Hepatocyte (in vitro differentiated cells): ENCODE measurements at regions not wholly inside any gene's neighbourhood (a gene's known extent, or its start where the extent isn't known, plus 50 kb on each side); places are given as distances from the start of the nearest gene placed in this dataset.

Experiments used
- DNase-seq: peaks from one replicate; pipeline ENCODE4 v3.0.0-alpha.2; 2016; ENCODE audit warnings: low spot score
- H2AFZ ChIP-seq: fragments of 200-600 bp; sonication (generic); 2 replicates; pipeline ENCODE4 v1.6.0; 2016; ENCODE audit warnings: antibody characterized with exemption, mild to moderate bottlenecking
- H3K27ac ChIP-seq: fragments of 200-600 bp; sonication (generic); 2 replicates; pipeline ENCODE4 v1.5.1; 2016; ENCODE audit warnings: mild to moderate bottlenecking
- H3K27me3 ChIP-seq: fragments of 200-600 bp; sonication (generic); 2 replicates; pipeline ENCODE4 v1.6.1; 2016
- H3K36me3 ChIP-seq: fragments of 200-600 bp; sonication (generic); replicated peaks from 2 replicates; pipeline ENCODE4 v1.5.1; 2016; ENCODE audit warnings: low read depth; ENCODE audit not compliant: insufficient read depth
- H3K4me1 ChIP-seq: fragments of 200-600 bp; sonication (generic); 2 replicates; pipeline ENCODE4 v1.5.1; 2016; ENCODE audit warnings: mild to moderate bottlenecking, moderate library complexity; ENCODE audit not compliant: insufficient read depth
- H3K4me2 ChIP-seq: fragments of 200-600 bp; sonication (generic); 2 replicates; pipeline ENCODE4 v1.6.0; 2016
- H3K4me3 ChIP-seq: fragments of 200-600 bp; sonication (generic); 2 replicates; pipeline ENCODE4 v1.5.1; 2016; ENCODE audit warnings: mild to moderate bottlenecking
- H3K79me2 ChIP-seq: fragments of 200-600 bp; sonication (generic); 2 replicates; pipeline ENCODE4 v1.6.0; 2017; ENCODE audit warnings: mild to moderate bottlenecking
- H3K9me2 ChIP-seq: fragments of 200-600 bp; sonication (generic); replicated peaks from 2 replicates; pipeline ENCODE4 v1.6.0; 2017; ENCODE audit warnings: mild to moderate bottlenecking; ENCODE audit not compliant: insufficient read depth
- H3K9me3 ChIP-seq: fragments of 200-600 bp; sonication (generic); 2 replicates; pipeline ENCODE4 v1.5.1; 2016; ENCODE audit warnings: low read depth, mild to moderate bottlenecking
- H4K20me1 ChIP-seq: fragments of 200-600 bp; sonication (generic); 2 replicates; pipeline ENCODE4 v1.6.0; 2016; ENCODE audit warnings: mild to moderate bottlenecking; ENCODE audit not compliant: insufficient read depth, poor library complexity, severe bottlenecking
- CTCF ChIP-seq: fragments of 200-600 bp; sonication (generic); IDR thresholded peaks from 2 replicates; pipeline ENCODE4 v1.5.1; 2016; ENCODE audit warnings: antibody characterized with exemption, mild to moderate bottlenecking; ENCODE audit not compliant: poor library complexity
- EZH2 ChIP-seq: fragments of 200-600 bp; sonication (generic); IDR thresholded peaks from 2 replicates; pipeline ENCODE4 v1.6.1; 2016; ENCODE audit warnings: antibody characterized with exemption, mild to moderate bottlenecking, borderline replicate concordance
- EZH2phosphoT487 ChIP-seq: fragments of 200-600 bp; sonication (generic); IDR thresholded peaks from one replicate; pipeline ENCODE4 v1.6.1; 2018; ENCODE audit warnings: antibody characterized with exemption, mild to moderate bottlenecking, low read depth, moderate library complexity; ENCODE audit not compliant: unreplicated experiment, severe bottlenecking
- WGBS: methylation state at CpG from one replicate; pipeline ENCODE4 v1.1.6; 2016; ENCODE audit warnings: low lambda C conversion rate; ENCODE audit errors: missing lambda C conversion rate; 5-methylcytosine and 5-hydroxymethylcytosine counted together

- no peaks in the 10 kb centered on the region for H3K4me1 ChIP-seq
- 89% methylated on average over 7 of the region's 7 CpGs for WGBS
- no peak overlapping the region for H3K27ac ChIP-seq
- no peaks in the 10 kb centered on the region for H3K9me3 ChIP-seq
- no peak overlapping the region for H2AFZ ChIP-seq
- peaks cover 28% of the 10 kb centered on the region for H3K27me3 ChIP-seq
- H4K20me1 ChIP-seq = no peaks in the 10 kb centered on the region
- no peak overlapping the region for H3K4me3 ChIP-seq
- no peaks in the 10 kb centered on the region for H3K79me2 ChIP-seq
- H3K9me2 ChIP-seq = no peaks in the 10 kb centered on the region
- H3K36me3 ChIP-seq = no peaks in the 10 kb centered on the region
- H3K4me2 ChIP-seq = no peak overlapping the region
- no peak for DNase-seq
- TF ChIP-seq CTCF = no peak
- no peak for TF ChIP-seq EZH2
- no peak for TF ChIP-seq EZH2phosphoT487
These were observed 89.0 kb upstream of the CDH4 start for GRCh38 chr20:61163031-61163430.

GRCh38 chr20:61166324-61166723, 85.7 kb upstream of the CDH4 start:
- Histone ChIP-seq H3K27ac (no peak overlapping the region), H3K9me2 (no peaks in the 10 kb centered on the region), H3K27me3 (peaks cover 41% of the 10 kb centered on the region), H3K36me3 (no peaks in the 10 kb centered on the region), H3K4me2 (no peak overlapping the region), H4K20me1 (no peaks in the 10 kb centered on the region), H3K4me1 (no peaks in the 10 kb centered on the region), H2AFZ (no peak overlapping the region), H3K9me3 (no peaks in the 10 kb centered on the region), H3K79me2 (no peaks in the 10 kb centered on the region), H3K4me3 (no peak overlapping the region)
- no peak for DNase-seq
- WGBS = 74% methylated on average over 3 of the region's 3 CpGs
- TF ChIP-seq CTCF = no peak
- TF ChIP-seq EZH2 = no peak
- no peak for TF ChIP-seq EZH2phosphoT487

GRCh38 chr20:61168605-61169004, 83.5 kb upstream of the CDH4 start:
- DNase-seq = no peak
- H3K27me3 ChIP-seq = peaks cover 31% of the 10 kb centered on the region
- no peaks in the 10 kb centered on the region for H4K20me1 ChIP-seq
- H3K4me3 ChIP-seq = no peak overlapping the region
- TF ChIP-seq EZH2 = no peak
- no peak overlapping the region for H2AFZ ChIP-seq
- 68% methylated on average over 8 of the region's 8 CpGs for WGBS
- no peaks in the 10 kb centered on the region for H3K36me3 ChIP-seq
- H3K4me2 ChIP-seq = no peak overlapping the region
- H3K9me2 ChIP-seq = no peaks in the 10 kb centered on the region
- no peaks in the 10 kb centered on the region for H3K4me1 ChIP-seq
- no peak overlapping the region for H3K27ac ChIP-seq
- no peaks in the 10 kb centered on the region for H3K79me2 ChIP-seq
- no peaks in the 10 kb centered on the region for H3K9me3 ChIP-seq

- H3K27me3 ChIP-seq = peaks cover 27% of the 10 kb centered on the region
- H3K79me2 ChIP-seq = no peaks in the 10 kb centered on the region
- no peak overlapping the region for H3K4me3 ChIP-seq
- H3K4me2 ChIP-seq = no peak overlapping the region
- H3K9me2 ChIP-seq = no peaks in the 10 kb centered on the region
- 84% methylated on average over 8 of the region's 8 CpGs for WGBS
- TF ChIP-seq CTCF (no peak), EZH2 (no peak), EZH2phosphoT487 (no peak)
- no peaks in the 10 kb centered on the region for H3K4me1 ChIP-seq
- H3K9me3 ChIP-seq = no peaks in the 10 kb centered on the region
- no peaks in the 10 kb centered on the region for H3K36me3 ChIP-seq
- no peak overlapping the region for H2AFZ ChIP-seq
- no peak overlapping the region for H3K27ac ChIP-seq
- no peak for DNase-seq
- H4K20me1 ChIP-seq = no peaks in the 10 kb centered on the region
These were observed 82.2 kb upstream of the CDH4 start for GRCh38 chr20:61169874-61170273.
